Left kidney (tissue), 1 donor: ENCODE measurements at regions not wholly inside any gene's neighbourhood (a gene's known extent, or its start where the extent isn't known, plus 50 kb on each side); places are given as distances from the start of the nearest gene placed in this dataset.
"Not testable (repeated sequence)": the region's sequence is repeated elsewhere in the genome, so short reads cannot be mapped to it uniquely, and the experiment has no call there.

Experiments used
- DNase-seq: peaks from one replicate; pipeline ENCODE4 v3.0.0-alpha.2; 2013

DNA sequence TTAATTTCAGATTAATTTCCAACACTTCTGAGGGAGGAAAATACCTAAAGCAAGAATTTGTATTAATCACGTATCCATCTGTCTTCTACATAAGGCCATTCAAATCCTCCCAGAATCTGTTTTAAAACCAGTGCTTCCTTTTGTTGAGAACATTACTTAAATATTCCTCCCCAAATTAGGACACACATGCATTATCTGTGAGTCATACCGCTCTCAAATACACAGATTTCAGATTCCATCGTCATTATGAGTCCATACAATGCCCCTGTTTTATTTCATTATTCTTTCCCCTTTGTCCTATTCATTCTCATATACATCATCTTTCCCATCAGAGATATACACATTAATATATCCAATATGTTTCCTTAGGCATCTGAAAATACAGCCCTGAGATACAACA, 57.3 kb upstream of the PRSS12 start:
- DNase-seq: no peak

DNA sequence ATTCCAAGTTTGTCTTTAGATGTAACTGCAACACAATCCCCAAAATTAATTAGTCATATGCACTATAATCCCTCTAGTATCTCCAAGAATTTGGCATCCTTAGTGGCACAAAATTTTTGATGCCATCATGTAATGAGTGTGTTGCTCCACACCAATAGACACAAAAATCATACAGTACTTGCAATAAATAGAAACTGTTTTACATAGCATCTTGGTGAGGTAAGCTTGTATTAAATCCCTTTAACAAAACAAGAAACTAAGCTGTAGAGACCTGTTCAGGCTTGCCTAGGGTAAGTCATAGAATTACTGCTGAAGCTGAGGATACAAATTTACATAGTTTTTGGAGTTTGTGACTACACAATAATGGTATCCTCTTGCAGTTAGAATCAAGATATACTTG, 64.5 kb upstream of the PRSS12 start:
- DNase-seq: no peak

DNA sequence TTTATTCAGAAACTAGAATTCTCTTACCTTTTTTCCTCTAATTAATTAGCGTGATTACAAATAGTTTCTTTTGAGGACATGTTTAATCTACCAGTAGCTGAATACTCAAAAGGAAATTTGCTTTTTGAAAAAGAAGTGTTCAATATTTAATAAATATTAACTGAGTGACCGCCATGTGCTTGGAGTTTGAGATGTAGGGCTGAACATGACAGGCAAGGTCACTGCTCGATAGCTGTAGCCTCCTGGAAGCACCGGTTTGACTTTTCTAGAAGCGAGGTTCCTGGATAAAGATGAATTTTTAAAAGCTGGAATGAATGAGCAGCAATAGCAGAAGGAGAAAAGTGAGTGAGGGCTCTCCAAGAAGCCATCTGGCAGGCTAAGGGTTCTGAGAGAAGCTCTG, 65.0 kb upstream of the PRSS12 start:
- DNase-seq: not testable (repeated sequence)

DNA sequence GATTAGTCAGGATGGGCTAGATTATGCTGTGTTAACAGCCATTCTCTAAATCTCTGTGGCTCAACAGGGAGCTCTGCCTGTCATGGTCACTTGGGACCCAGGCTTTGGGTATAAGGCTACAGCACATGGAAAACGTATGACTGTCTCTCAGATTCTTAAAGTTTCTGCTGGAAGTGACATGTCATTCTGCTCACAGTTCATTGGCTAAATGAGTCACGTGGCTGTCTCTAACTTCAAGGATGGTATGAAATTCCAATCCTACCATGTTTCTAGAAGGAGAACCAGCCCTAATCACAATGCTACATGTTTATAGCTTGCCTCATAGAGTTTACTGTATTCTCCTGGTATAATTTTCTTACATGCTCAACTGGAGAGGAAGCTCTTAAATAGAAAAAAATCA, 65.6 kb upstream of the PRSS12 start:
- DNase-seq: not testable (repeated sequence)

DNA sequence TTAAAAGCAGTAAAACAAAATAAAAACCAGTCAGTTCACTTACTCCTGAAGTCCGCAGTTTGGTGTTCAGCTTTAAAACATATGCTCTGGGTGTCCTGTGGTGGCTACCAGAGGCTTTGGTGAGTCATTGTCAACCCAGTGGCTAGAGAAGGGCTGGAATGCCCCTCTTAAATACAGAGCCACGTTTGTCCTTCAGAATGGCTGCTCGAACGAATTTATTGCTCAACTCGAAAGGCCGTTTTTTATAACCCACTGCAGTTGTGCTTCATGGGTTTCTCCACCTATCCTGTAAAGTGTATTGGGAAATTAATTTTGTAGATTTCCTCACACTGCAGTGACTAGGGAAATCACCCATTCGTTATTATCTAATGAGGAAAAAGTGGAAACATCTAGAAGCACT, 66.8 kb upstream of the PRSS12 start:
- not testable (repeated sequence) for DNase-seq

DNA sequence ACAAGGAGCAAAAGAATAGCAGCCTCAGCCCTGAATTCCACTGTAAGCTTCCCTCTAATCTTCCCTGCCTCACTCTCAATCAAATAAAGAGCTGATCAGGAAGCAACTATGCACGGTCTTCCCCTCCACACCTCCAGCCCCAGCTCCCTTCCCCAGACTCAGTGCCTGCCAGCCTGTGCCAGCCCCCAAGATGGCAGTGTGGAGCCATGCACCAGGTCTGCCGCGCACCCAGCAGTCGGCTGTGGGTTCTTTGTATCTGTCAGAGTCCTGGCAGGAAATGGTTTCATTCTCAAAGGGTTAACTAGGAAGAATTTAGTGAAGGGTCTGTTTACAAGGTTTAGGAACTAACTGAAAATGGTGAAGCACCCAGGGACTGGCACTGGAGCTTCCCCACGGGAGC, 71.3 kb upstream of the PRSS12 start:
- peak; percentile 5 for DNase-seq

DNA sequence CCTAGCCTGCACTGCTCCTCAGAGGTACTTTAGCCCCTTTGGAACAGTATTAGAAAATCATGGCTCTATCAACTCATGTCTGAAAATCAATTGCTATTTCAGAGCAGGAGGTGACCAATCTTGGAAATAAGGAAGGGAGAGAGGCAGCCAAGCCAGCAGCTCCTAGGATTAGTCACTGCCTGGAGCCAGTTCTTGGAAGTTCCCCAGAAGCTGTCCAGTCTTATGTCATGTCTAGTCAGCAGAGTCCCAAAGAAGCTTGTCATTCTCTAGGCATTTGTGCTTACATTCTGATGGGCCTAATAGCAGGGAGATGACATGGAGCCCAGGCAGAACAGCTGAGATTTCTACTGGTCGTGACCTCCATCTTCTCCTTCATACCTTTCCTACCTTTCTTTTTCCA, 76.1 kb upstream of the PRSS12 start:
- DNase-seq: not testable (repeated sequence)

DNA sequence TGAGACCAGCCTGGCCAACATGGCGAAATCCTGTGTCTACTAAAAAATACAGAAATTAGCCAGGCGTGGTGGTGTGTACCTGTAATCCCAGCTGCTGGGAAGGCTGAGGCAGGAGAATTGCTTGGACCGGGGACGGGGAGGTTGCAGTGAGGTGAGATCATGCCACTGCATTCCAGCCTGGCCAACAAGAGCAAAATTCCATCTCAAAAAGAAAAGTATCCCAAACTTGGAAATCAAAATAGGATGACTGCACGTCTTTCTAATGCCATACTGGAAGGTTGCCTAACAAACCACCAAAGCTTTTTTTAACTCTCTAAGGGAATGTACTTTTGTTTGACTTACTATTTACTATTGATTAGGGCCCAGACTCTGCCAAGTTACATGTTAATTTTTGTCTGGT, 79.6 kb upstream of the PRSS12 start:
- DNase-seq: not testable (repeated sequence)

DNA sequence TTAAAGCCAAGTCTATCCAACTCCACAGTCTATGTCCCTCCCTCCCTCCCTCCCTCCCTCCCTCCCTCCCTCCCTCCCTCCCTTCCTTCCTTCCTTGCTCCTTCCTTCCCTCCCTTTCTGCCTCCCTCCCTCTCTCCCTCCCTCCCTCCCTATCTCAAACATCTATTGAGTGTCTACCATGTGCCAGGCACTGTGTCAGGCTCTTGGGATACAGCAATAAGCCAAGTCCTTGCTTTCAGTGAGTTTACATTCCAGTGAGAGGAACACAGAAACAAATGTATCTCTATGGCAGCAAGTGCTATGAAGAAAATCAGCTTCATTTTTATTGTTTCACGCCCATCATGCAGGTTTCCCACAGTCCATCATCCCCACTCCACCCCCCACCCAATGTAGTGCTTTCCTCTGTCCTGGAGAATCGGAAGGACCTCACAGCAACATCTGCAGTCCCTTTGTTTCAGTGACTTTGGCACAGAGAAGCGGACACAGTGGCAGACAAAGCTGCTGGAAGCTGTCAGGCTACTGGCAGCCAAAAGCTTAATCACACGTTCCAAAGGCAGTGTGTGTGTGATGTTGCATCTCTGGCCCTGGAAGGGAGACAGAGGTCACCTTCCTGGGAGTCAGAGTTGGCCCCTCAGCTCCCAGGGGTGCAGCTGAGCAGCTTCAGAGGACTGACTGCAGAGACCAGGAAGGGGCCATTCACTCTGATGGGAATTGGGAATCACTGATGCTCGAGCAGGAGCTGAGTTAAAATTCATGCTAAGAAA, 81.0 kb upstream of the PRSS12 start:
- not testable (repeated sequence) for DNase-seq

DNA sequence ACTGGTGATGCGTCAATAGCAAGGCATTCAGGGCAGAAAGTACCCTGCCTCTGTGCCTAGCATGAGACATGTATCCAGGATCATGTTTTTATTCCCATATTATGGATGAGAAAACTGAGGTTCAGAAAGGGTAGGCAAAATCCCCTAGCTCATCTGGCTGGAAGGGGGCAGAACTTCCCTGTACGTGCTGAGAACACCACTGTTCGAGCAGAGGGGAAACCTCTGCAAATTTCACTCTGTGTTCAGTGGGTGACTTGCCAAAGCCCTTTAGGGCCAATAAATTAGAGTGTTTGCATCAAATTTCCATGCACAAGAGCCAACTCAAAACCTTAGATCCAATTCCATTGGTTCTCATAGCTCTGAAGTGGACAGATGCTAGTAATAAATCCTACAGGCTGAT, 82.6 kb upstream of the PRSS12 start:
- not testable (repeated sequence) for DNase-seq

DNA sequence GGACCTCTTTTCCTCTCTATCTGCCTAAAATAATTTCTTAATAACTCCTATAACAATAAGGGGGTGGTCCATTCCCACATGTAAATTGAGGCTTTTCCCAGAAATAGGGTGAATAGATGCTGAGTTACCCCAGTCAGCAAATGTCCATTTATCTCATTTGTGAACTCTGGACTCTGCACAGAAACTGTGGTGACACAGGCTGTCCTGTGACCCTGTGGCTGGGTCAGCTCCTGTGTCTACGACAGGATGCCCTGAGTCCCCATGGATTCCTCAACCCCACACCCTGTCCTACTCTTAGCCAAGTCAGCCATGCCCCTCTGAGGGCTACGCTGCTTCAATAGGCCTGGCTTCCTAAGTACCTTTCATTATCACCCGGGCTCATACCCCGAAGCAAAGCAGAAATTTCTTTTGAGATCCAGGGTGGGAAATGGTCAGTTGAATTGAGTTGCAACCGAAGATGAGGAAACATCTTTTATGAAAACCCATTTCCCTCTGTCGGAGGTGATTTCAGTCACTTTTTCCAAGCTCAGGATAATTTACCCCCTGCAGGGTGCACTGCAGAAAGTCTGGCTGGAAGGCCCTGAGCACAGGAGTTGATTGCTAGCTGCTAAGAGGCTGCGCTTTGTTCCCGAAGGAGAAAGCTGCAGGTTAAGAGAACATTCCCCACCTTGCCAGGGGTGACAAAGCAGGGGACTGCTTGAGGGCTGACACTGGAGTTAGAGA, 89.5 kb upstream of the PRSS12 start:
- DNase-seq: not testable (repeated sequence)

DNA sequence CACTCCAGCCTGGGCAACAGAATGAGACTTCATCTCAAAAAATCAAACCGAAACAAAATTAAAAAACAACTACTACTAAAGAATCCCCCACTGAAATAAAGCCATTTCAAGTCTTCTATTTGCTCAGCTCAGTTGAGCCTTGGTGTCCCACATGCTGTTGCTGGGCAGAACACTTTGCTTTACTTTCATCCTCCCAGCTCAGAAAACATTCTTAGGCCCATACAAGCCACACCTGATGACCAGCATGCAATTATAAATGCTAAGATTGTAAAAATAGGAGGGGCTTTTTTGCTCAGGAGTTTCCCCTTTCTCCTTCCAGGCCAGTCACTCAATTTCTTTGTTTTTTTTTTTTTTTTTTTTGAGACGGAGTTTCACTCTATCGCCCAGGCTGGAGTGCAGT, 94.6 kb upstream of the PRSS12 start:
- DNase-seq: not testable (repeated sequence)

DNA sequence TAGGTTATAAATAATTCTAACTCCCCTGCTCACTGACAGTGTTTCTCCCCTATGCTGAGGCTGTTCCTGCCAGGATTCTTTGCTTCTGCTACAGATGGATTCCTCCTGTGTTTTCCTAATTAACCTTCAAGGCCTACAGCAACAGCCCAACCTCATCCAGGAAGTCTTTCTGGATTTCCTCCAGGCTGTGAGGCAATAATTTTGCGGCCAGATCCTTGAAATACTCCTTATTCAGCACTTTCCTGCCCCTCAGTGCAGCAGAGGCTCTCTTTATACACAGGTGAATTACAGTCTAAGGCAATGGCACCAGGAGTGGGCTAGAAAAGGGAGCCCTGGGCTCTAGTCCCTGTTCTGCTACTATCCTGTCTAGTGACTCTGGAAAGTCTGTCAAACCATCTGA, 102.1 kb upstream of the PRSS12 start:
- not testable (repeated sequence) for DNase-seq

DNA sequence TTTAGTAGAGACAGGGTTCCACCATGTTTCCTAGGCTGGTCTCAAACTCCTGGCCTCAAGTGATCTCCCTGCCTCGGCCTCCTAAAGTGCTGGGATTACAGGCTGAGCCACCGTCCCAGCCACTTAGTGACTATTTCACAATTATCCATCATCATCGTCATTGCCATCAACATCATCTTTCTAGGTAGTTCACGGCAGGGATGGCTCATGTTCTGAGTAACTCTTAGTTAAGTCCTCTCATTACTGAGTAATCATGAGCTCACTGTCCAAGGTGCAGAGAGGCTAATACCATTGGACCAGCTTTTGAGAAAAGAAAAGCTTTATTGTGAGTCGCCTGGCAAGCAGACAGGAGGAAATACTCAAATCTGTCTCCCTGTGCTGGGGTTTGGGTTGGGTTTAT, 108.6 kb upstream of the PRSS12 start:
- DNase-seq: not testable (repeated sequence)

DNA sequence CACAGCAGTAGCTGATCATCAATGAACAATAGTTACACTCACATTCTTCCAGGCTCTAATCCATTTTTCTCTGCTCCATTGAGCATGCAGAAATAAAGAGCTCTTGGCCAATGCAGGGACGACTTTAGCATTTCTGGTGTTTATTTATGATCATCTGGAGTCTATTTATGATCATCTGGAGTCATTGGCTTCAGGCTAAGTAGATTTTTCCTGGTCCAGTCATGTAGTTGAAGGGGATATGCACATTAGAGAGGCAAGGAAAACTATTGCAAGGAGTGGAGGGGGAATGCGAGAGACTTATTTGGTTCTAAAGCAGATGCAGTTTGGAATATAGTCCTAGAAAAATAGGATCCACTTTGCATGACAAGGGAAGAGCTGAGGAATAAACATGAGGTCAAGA, 113.0 kb upstream of the PRSS12 start:
- DNase-seq: not testable (repeated sequence)

DNA sequence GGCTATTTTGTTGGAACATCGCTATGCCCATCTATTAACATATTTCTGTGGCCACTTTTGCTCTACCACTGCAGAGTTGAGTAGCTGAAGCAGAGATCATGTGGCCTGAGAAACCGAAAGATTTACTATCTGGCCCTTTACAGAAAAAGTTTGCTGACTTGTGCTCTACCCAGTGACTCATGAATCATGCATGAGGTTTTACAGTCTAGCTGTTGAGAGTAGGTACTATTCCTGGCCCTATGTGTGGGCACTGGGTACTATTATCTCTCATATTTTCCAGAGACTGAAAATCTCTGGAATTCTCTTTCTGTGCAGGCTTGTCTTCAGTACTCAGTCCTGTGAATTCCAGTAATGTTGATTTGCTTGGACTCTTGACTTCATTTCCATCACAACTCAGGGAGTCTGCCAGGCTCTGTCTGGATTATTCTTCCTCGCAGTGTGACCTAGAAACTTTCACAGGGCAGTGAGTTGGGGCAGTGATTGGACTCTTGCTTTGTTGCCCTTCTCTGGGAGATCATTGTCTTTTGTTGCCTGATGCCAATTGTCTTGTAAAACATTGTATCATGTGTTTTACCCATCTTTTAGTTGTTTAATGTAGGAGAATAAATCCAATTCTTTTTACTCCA, 121.3 kb upstream of the PRSS12 start:
- DNase-seq: not testable (repeated sequence)

DNA sequence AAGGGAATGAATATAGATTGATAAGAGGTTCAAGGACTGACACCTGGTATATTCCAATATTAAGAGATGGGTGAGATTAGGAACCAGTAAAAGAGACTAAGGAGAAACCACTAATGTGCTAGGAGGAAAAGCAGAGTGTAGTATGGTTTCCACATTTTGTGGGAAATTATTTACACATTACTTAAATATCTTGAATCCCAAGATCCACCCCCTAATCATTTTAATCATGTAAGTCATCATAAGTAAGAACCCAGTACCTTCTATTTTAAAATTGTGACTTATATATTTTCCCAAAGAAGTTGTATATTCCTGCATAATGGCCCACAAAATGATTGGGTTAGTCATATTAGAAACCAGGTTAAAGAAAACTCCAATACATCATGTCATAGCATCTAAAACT, 122.0 kb upstream of the PRSS12 start:
- not testable (repeated sequence) for DNase-seq

DNA sequence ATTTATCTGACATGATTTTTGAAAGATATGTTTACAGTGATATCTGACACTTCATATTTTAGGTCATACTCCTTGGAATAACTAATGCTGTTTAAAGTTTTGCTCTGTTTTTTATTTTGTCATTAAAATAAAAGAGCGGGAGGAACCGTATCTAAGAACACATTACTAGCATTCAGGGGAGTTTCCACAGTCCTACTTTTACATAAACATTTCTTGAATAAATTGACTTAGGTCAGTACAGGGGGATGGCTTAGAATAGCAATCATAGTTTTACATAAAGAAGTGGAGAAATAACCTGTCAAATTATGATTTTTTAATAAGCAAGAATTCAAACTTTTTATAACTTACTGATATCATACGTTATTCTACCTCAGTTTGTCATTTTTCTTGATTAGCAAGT, 123.1 kb upstream of the PRSS12 start:
- not testable (repeated sequence) for DNase-seq

DNA sequence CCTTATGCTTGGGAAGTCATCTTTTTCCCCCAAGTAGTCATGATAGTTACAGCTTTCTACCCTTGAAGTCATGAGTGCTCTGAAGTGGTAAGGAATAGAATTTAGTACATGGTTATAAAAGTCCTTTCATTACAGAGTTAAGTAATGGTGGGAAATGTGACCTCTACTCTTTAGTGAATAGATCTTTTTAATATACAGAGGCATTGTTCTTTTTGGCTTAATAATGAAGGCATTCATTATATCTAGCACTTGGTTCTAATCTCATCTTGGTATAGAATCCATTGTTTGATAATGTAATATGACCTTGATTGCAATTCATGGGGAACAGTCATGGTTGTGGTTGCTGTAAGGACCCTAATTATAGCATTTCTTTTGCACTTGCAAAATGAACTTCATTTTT, 125.0 kb upstream of the PRSS12 start:
- not testable (repeated sequence) for DNase-seq

DNA sequence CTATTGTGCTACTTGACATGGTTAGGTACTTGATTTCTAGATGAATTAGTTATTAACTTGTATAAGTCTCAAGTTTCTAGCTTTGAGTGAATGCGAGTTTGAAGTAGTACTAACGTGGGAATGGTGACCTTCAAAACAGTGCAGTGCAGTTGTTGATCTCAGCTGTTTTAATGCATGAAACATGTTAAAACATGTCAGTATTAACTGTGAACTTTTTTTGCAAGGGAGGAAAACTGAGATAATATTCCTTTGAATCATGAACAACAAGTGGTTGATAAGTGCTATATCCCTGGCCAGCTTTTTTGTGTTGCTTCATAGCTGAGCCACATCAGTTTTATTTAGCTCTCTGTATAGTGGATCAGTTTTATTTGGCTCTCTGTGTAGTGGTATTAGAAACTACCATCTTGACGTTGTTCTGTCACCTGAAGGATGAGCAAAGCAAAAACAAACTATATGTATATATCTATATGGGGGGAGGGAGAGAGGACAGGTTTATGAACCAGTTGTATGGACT, 133.1 kb upstream of the PRSS12 start:
- not testable (repeated sequence) for DNase-seq

DNA sequence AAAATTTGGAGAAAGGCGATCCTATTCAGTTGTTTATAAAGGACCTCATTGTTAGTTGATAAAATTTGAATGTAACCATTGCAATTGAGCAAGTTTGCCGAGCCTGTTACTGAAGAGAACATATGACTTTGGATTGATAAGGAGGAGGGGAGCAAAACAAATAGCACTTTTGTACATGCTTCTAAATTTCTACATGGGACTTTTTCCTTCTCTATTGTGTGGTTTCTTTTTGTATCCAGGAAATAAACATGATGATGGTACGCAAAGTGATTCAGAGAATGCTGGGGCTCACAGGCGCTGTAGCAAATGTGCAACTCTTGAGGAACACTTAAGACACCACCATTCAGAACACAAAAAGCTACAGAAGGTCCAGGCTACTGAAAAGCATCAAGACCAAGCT, 140.2 kb upstream of the PRSS12 start:
- DNase-seq: not testable (repeated sequence)

DNA sequence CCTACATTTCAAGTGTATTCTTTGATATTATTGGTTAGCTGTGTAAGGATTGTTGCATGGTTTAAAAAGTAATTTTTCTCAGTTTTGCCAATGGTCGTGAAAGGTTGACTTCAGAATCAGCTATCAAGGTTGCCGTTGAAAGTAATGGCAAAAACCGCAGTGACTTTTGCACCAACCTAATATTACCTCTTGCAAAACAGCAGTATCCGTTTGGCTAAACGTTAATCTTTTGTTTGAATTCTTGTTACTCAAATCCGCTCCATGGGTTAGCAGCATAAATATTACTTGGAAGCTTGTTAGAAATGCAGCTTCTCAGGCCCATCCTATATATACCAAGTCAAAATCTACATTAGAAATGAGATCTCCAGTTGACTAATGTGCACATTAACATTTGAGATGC, 141.6 kb upstream of the PRSS12 start:
- DNase-seq: not testable (repeated sequence)

DNA sequence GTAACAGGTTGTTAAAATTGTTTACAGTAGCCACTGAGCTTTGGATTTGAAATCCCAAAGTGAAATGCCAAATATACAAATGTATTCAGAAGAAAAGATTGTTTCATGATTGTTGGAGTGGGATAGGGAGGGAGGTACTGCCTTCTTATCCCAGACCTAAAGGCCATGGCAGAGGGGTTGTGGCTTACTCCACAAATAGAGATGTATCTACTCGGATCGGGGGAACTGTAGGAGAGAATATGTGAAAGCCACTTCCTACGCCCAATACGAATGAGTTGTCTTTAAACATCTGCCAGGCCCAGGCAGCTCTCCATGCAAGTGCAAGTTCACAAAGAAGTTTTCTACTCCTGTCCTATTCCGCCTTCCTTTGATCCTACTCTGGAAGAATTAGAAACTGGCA, 150.2 kb upstream of the PRSS12 start:
- not testable (repeated sequence) for DNase-seq
